ENCODE measurements at regions not wholly inside any gene's neighbourhood (a gene's known extent, or its start where the extent isn't known, plus 50 kb on each side); places are given as distances from the start of the nearest gene placed in this dataset.

GRCh38 chr16:52293204-52293603 is 253.7 kb downstream of the TOX3 start:
- WGBS (ENCODE audit: insufficient coverage) = 86% methylated on average over 1 of the region's 2 CpGs
- POLR2A ChIA-PET = no interaction called here
- H3K36me3 ChIP-seq (ENCODE audit: control insufficient read depth in 4 of 4, insufficient read depth in 4 of 4, low read length in 3 of 4) = no peaks in the 10 kb centered on the region
- no peaks in the 10 kb centered on the region for H3K27me3 ChIP-seq (replicated peaks in 2 of 5; ENCODE audit: control insufficient read depth in 4 of 5, insufficient read depth in 5 of 5, low read length in 4 of 5)
- H3K9me3 ChIP-seq (ENCODE audit: control extremely low read depth in 1 of 5, control insufficient read depth in 4 of 5, insufficient read depth in 2 of 5, low read depth in 1 of 5, low read length in 4 of 5) = no peaks in the 10 kb centered on the region
- H3K4me3 ChIP-seq (ENCODE audit: control insufficient read depth in 1 of 7, extremely low read depth in 1 of 7, insufficient read depth in 4 of 7, low read depth in 2 of 7, low read length in 6 of 7) = no peak overlapping the region
- no peak for DNase-seq
- H3K4me1 ChIP-seq (ENCODE audit: control extremely low read depth in 1 of 4, control insufficient read depth in 4 of 4, insufficient read depth in 4 of 4, low read length in 3 of 4) = no peaks in the 10 kb centered on the region
- CTCF ChIA-PET = no interaction called here
- H3K27ac ChIP-seq (ENCODE audit: insufficient read depth in 1 of 2, low read depth in 1 of 2, low read length in 2 of 2, poor library complexity in 1 of 2, severe bottlenecking in 2 of 2) = no peak overlapping the region

- no peaks in the 10 kb centered on the region for H3K9me3 ChIP-seq (ENCODE audit: control extremely low read depth in 1 of 5, control insufficient read depth in 4 of 5, insufficient read depth in 2 of 5, low read depth in 1 of 5, low read length in 4 of 5)
- no peak overlapping the region for H3K4me3 ChIP-seq (ENCODE audit: control insufficient read depth in 1 of 7, extremely low read depth in 1 of 7, insufficient read depth in 4 of 7, low read depth in 2 of 7, low read length in 6 of 7)
- no peaks in the 10 kb centered on the region for H3K27me3 ChIP-seq (replicated peaks in 2 of 5; ENCODE audit: control insufficient read depth in 4 of 5, insufficient read depth in 5 of 5, low read length in 4 of 5)
- POLR2A ChIA-PET = no interaction called here
- CTCF ChIA-PET = no interaction called here
- H3K36me3 ChIP-seq (ENCODE audit: control insufficient read depth in 4 of 4, insufficient read depth in 4 of 4, low read length in 3 of 4) = no peaks in the 10 kb centered on the region
- WGBS (ENCODE audit: insufficient coverage) = 83% methylated on average over 1 of the region's 4 CpGs
- no peak for DNase-seq
- H3K4me1 ChIP-seq (ENCODE audit: control extremely low read depth in 1 of 4, control insufficient read depth in 4 of 4, insufficient read depth in 4 of 4, low read length in 3 of 4) = no peaks in the 10 kb centered on the region
- H3K27ac ChIP-seq (ENCODE audit: insufficient read depth in 1 of 2, low read depth in 1 of 2, low read length in 2 of 2, poor library complexity in 1 of 2, severe bottlenecking in 2 of 2) = no peak overlapping the region
Observed at GRCh38 chr16:52283584-52284375, 263.2 kb downstream of the TOX3 start.

GRCh38 chr16:52283018-52283417 is 263.9 kb downstream of the TOX3 start:
- Histone ChIP-seq H3K4me1 (ENCODE audit: control extremely low read depth in 1 of 4, control insufficient read depth in 4 of 4, insufficient read depth in 4 of 4, low read length in 3 of 4) (no peaks in the 10 kb centered on the region), H3K4me3 (ENCODE audit: control insufficient read depth in 1 of 7, extremely low read depth in 1 of 7, insufficient read depth in 4 of 7, low read depth in 2 of 7, low read length in 6 of 7) (no peak overlapping the region), H3K36me3 (ENCODE audit: control insufficient read depth in 4 of 4, insufficient read depth in 4 of 4, low read length in 3 of 4) (no peaks in the 10 kb centered on the region), H3K9me3 (ENCODE audit: control extremely low read depth in 1 of 5, control insufficient read depth in 4 of 5, insufficient read depth in 2 of 5, low read depth in 1 of 5, low read length in 4 of 5) (no peaks in the 10 kb centered on the region), H3K27ac (ENCODE audit: insufficient read depth in 1 of 2, low read depth in 1 of 2, low read length in 2 of 2, poor library complexity in 1 of 2, severe bottlenecking in 2 of 2) (no peak overlapping the region), H3K27me3 (replicated peaks in 2 of 5; ENCODE audit: control insufficient read depth in 4 of 5, insufficient read depth in 5 of 5, low read length in 4 of 5) (no peaks in the 10 kb centered on the region)
- CTCF ChIA-PET = no interaction called here
- no peak for DNase-seq
- WGBS (ENCODE audit: insufficient coverage) = 95% methylated on average over 2 of the region's 2 CpGs
- POLR2A ChIA-PET = no interaction called here

- Histone ChIP-seq H3K36me3 (ENCODE audit: control insufficient read depth in 4 of 4, insufficient read depth in 4 of 4, low read length in 3 of 4) (no peaks in the 10 kb centered on the region), H3K27me3 (replicated peaks in 2 of 5; ENCODE audit: control insufficient read depth in 4 of 5, insufficient read depth in 5 of 5, low read length in 4 of 5) (no peaks in the 10 kb centered on the region), H3K9me3 (ENCODE audit: control extremely low read depth in 1 of 5, control insufficient read depth in 4 of 5, insufficient read depth in 2 of 5, low read depth in 1 of 5, low read length in 4 of 5) (no peaks in the 10 kb centered on the region), H3K27ac (ENCODE audit: insufficient read depth in 1 of 2, low read depth in 1 of 2, low read length in 2 of 2, poor library complexity in 1 of 2, severe bottlenecking in 2 of 2) (no peak overlapping the region), H3K4me1 (ENCODE audit: control extremely low read depth in 1 of 4, control insufficient read depth in 4 of 4, insufficient read depth in 4 of 4, low read length in 3 of 4) (no peaks in the 10 kb centered on the region), H3K4me3 (ENCODE audit: control insufficient read depth in 1 of 7, extremely low read depth in 1 of 7, insufficient read depth in 4 of 7, low read depth in 2 of 7, low read length in 6 of 7) (no peak overlapping the region)
- DNase-seq = no peak
- ChIA-PET CTCF (no interaction called here), POLR2A (no interaction called here)
- WGBS (ENCODE audit: insufficient coverage) = 78% methylated on average over 1 of the region's 1 CpG
Observed at GRCh38 chr16:52280086-52280485, 266.9 kb downstream of the TOX3 start.

- WGBS (ENCODE audit: insufficient coverage) = 92% methylated on average over 3 of the region's 4 CpGs
- no peak for DNase-seq
- POLR2A ChIA-PET = no interaction called here
Observed at GRCh38 chr16:52271088-52271750, 275.7 kb downstream of the TOX3 start.

GRCh38 chr16:52265446-52265861 is 281.5 kb downstream of the TOX3 start:
- Histone ChIP-seq H3K27me3 (replicated peaks in 2 of 5; ENCODE audit: control insufficient read depth in 4 of 5, insufficient read depth in 5 of 5, low read length in 4 of 5) (no peaks in the 10 kb centered on the region), H3K36me3 (ENCODE audit: control insufficient read depth in 4 of 4, insufficient read depth in 4 of 4, low read length in 3 of 4) (no peaks in the 10 kb centered on the region), H3K9me3 (ENCODE audit: control extremely low read depth in 1 of 5, control insufficient read depth in 4 of 5, insufficient read depth in 2 of 5, low read depth in 1 of 5, low read length in 4 of 5) (no peaks in the 10 kb centered on the region), H3K27ac (ENCODE audit: insufficient read depth in 1 of 2, low read depth in 1 of 2, low read length in 2 of 2, poor library complexity in 1 of 2, severe bottlenecking in 2 of 2) (no peak overlapping the region), H3K4me1 (ENCODE audit: control extremely low read depth in 1 of 4, control insufficient read depth in 4 of 4, insufficient read depth in 4 of 4, low read length in 3 of 4) (no peaks in the 10 kb centered on the region), H3K4me3 (ENCODE audit: control insufficient read depth in 1 of 7, extremely low read depth in 1 of 7, insufficient read depth in 4 of 7, low read depth in 2 of 7, low read length in 6 of 7) (no peak overlapping the region)
- WGBS (ENCODE audit: insufficient coverage) = no CpG with 5 or more reads among the region's 3 CpGs
- CTCF ChIA-PET = no interaction called here
- POLR2A ChIA-PET = no interaction called here
- DNase-seq = no peak

More at GRCh38 chr16:52271088-52271750, 275.7 kb downstream of the TOX3 start:
- H3K4me3 ChIP-seq (ENCODE audit: control insufficient read depth in 1 of 7, extremely low read depth in 1 of 7, insufficient read depth in 4 of 7, low read depth in 2 of 7, low read length in 6 of 7) = no peak overlapping the region
- H3K36me3 ChIP-seq (ENCODE audit: control insufficient read depth in 4 of 4, insufficient read depth in 4 of 4, low read length in 3 of 4) = no peaks in the 10 kb centered on the region
- no peaks in the 10 kb centered on the region for H3K27me3 ChIP-seq (replicated peaks in 2 of 5; ENCODE audit: control insufficient read depth in 4 of 5, insufficient read depth in 5 of 5, low read length in 4 of 5)
- no peak overlapping the region for H3K27ac ChIP-seq (ENCODE audit: insufficient read depth in 1 of 2, low read depth in 1 of 2, low read length in 2 of 2, poor library complexity in 1 of 2, severe bottlenecking in 2 of 2)
- no peaks in the 10 kb centered on the region for H3K4me1 ChIP-seq (ENCODE audit: control extremely low read depth in 1 of 4, control insufficient read depth in 4 of 4, insufficient read depth in 4 of 4, low read length in 3 of 4)
- CTCF ChIA-PET = no interaction called here
- H3K9me3 ChIP-seq (ENCODE audit: control extremely low read depth in 1 of 5, control insufficient read depth in 4 of 5, insufficient read depth in 2 of 5, low read depth in 1 of 5, low read length in 4 of 5) = no peaks in the 10 kb centered on the region

- no peaks in the 10 kb centered on the region for H3K36me3 ChIP-seq (ENCODE audit: control insufficient read depth in 4 of 4, insufficient read depth in 4 of 4, low read length in 3 of 4)
- H3K27me3 ChIP-seq (replicated peaks in 2 of 5; ENCODE audit: control insufficient read depth in 4 of 5, insufficient read depth in 5 of 5, low read length in 4 of 5) = no peaks in the 10 kb centered on the region
- POLR2A ChIA-PET = no interaction called here
- DNase-seq = no peak
- WGBS (ENCODE audit: insufficient coverage) = no CpG with 5 or more reads among the region's 1 CpG
- no peaks in the 10 kb centered on the region for H3K9me3 ChIP-seq (ENCODE audit: control extremely low read depth in 1 of 5, control insufficient read depth in 4 of 5, insufficient read depth in 2 of 5, low read depth in 1 of 5, low read length in 4 of 5)
- H3K4me1 ChIP-seq (ENCODE audit: control extremely low read depth in 1 of 4, control insufficient read depth in 4 of 4, insufficient read depth in 4 of 4, low read length in 3 of 4) = no peaks in the 10 kb centered on the region
- no peak overlapping the region for H3K27ac ChIP-seq (ENCODE audit: insufficient read depth in 1 of 2, low read depth in 1 of 2, low read length in 2 of 2, poor library complexity in 1 of 2, severe bottlenecking in 2 of 2)
- H3K4me3 ChIP-seq (ENCODE audit: control insufficient read depth in 1 of 7, extremely low read depth in 1 of 7, insufficient read depth in 4 of 7, low read depth in 2 of 7, low read length in 6 of 7) = no peak overlapping the region
- CTCF ChIA-PET = no interaction called here
Observed at GRCh38 chr16:52257534-52257933, 289.4 kb downstream of the TOX3 start.

Data from common myeloid progenitor, CD34-positive (primary cell).